ENCODE measurements at regions not wholly inside any gene's neighbourhood (a gene's known extent, or its start where the extent isn't known, plus 50 kb on each side); places are given as distances from the start of the nearest gene placed in this dataset.

- peaks cover 2% of the 10 kb centered on the region for H3K36me3 Mint-ChIP-seq (ENCODE audit: low read depth)
- peaks cover 3% of the 10 kb centered on the region for H3K9me3 Mint-ChIP-seq (ENCODE audit: low read depth)
- DNase-seq (ENCODE audit: low spot score): no peak
- H3K4me1 Mint-ChIP-seq (ENCODE audit: low read depth): peaks cover 4% of the 10 kb centered on the region
- H3K27me3 Mint-ChIP-seq (ENCODE audit: low read depth): peaks cover 3% of the 10 kb centered on the region
- no peak overlapping the region for H3K4me3 Mint-ChIP-seq (ENCODE audit: unreplicated experiment)
- no peak for TF ChIP-seq CTCF (IDR thresholded peaks at IDR 0.05)
- no peak overlapping the region for H3K27ac Mint-ChIP-seq (ENCODE audit: unreplicated experiment)
These were observed 79.2 kb downstream of the ASB1 start for GRCh38 chr2:238505892-238506280.

GRCh38 chr2:238506371-238507068 lies 79.8 kb downstream of the ASB1 start:
- DNase-seq (ENCODE audit: low spot score): no peak
- no peak overlapping the region for H3K4me3 Mint-ChIP-seq (ENCODE audit: unreplicated experiment)

GRCh38 chr2:238507836-238508235 lies 81.1 kb downstream of the ASB1 start:
- H3K4me1 Mint-ChIP-seq (ENCODE audit: low read depth): peaks cover 4% of the 10 kb centered on the region
- peaks cover 3% of the 10 kb centered on the region for H3K27me3 Mint-ChIP-seq (ENCODE audit: low read depth)

More at GRCh38 chr2:238506371-238507068, 79.8 kb downstream of the ASB1 start:
- H3K36me3 Mint-ChIP-seq (ENCODE audit: low read depth): peaks cover 2% of the 10 kb centered on the region
- H3K27ac Mint-ChIP-seq (ENCODE audit: unreplicated experiment): no peak overlapping the region
- no peak for TF ChIP-seq CTCF (IDR thresholded peaks at IDR 0.05)
- peaks cover 3% of the 10 kb centered on the region for H3K27me3 Mint-ChIP-seq (ENCODE audit: low read depth)
- peaks cover 4% of the 10 kb centered on the region for H3K4me1 Mint-ChIP-seq (ENCODE audit: low read depth)
- H3K9me3 Mint-ChIP-seq (ENCODE audit: low read depth): peaks cover 3% of the 10 kb centered on the region

GRCh38 chr2:238509151-238509835 lies 82.6 kb downstream of the ASB1 start:
- no peak overlapping the region for H3K4me3 Mint-ChIP-seq (ENCODE audit: unreplicated experiment)
- no peak for DNase-seq (ENCODE audit: low spot score)
- H3K27ac Mint-ChIP-seq (ENCODE audit: unreplicated experiment): no peak overlapping the region
- no peak for TF ChIP-seq CTCF (IDR thresholded peaks at IDR 0.05)
- H3K27me3 Mint-ChIP-seq (ENCODE audit: low read depth): peaks cover 3% of the 10 kb centered on the region
- peaks cover 3% of the 10 kb centered on the region for H3K9me3 Mint-ChIP-seq (ENCODE audit: low read depth)
- peaks cover 2% of the 10 kb centered on the region for H3K36me3 Mint-ChIP-seq (ENCODE audit: low read depth)
- H3K4me1 Mint-ChIP-seq (ENCODE audit: low read depth): peaks cover 4% of the 10 kb centered on the region

More at GRCh38 chr2:238507836-238508235, 81.1 kb downstream of the ASB1 start:
- Mint-ChIP-seq H3K9me3 (ENCODE audit: low read depth) (peaks cover 3% of the 10 kb centered on the region), H3K27ac (ENCODE audit: unreplicated experiment) (no peak overlapping the region), H3K4me3 (ENCODE audit: unreplicated experiment) (no peak overlapping the region), H3K36me3 (ENCODE audit: low read depth) (peaks cover 2% of the 10 kb centered on the region)
- no peak for TF ChIP-seq CTCF (IDR thresholded peaks at IDR 0.05)
- DNase-seq (ENCODE audit: low spot score): no peak

- peaks cover 3% of the 10 kb centered on the region for H3K27me3 Mint-ChIP-seq (ENCODE audit: low read depth)
- H3K9me3 Mint-ChIP-seq (ENCODE audit: low read depth): peaks cover 3% of the 10 kb centered on the region
- no peak overlapping the region for H3K27ac Mint-ChIP-seq (ENCODE audit: unreplicated experiment)
- H3K36me3 Mint-ChIP-seq (ENCODE audit: low read depth): peaks cover 2% of the 10 kb centered on the region
- no peak overlapping the region for H3K4me3 Mint-ChIP-seq (ENCODE audit: unreplicated experiment)
- TF ChIP-seq CTCF (IDR thresholded peaks at IDR 0.05): no peak
- H3K4me1 Mint-ChIP-seq (ENCODE audit: low read depth): peaks cover 4% of the 10 kb centered on the region
- DNase-seq (ENCODE audit: low spot score): no peak
These were observed 83.2 kb downstream of the ASB1 start for GRCh38 chr2:238509903-238510302.
